ENCODE measurements at regions not wholly inside any gene's neighbourhood (a gene's known extent, or its start where the extent isn't known, plus 50 kb on each side); places are given as distances from the start of the nearest gene placed in this dataset.
"Not testable (repeated sequence)": the region's sequence is repeated elsewhere in the genome, so short reads cannot be mapped to it uniquely, and the experiment has no call there.

DNA sequence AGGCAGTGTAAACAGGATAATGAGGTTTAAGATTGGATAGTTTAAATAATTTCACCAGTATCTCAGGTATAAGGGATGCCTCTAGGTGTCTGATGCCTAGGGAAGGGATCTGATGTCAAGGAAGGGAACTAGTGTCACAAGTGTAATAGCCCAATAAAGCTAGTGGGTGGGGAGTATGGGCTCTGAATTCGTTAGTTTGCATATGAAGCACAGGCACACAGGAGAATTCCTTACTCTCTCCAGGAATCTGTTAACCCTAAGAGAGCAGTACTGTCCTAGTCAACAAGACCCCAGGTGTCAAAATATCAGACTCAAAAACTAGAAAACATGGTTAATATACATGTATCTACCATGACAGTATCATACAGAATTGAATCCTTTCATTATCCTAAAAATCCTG, 352.5 kb upstream of the CYLC2 start:
- Histone ChIP-seq H3K27me3 (no peaks in the 10 kb centered on the region), H3K4me1 (no peaks in the 10 kb centered on the region), H3K27ac (no peak overlapping the region), H3K36me3 (no peaks in the 10 kb centered on the region), H3K9me3 (no peaks in the 10 kb centered on the region), H3K4me3 (no peak overlapping the region)
- DNase-seq (no peak), ATAC-seq (ENCODE audit: low FRiP score in 2 of 2) (no peak)
- 44 to 47% methylated on average over 1 of the region's 1 CpG for WGBS, 2 donors
- TF ChIP-seq POLR2AphosphoS5 (IDR thresholded peaks at IDR 0.05) (no peak), EP300 (IDR thresholded peaks at IDR 0.05) (no peak), POLR2A (IDR thresholded peaks at IDR 0.05) (no peak)
- TF ChIP-seq, protein P1, sequence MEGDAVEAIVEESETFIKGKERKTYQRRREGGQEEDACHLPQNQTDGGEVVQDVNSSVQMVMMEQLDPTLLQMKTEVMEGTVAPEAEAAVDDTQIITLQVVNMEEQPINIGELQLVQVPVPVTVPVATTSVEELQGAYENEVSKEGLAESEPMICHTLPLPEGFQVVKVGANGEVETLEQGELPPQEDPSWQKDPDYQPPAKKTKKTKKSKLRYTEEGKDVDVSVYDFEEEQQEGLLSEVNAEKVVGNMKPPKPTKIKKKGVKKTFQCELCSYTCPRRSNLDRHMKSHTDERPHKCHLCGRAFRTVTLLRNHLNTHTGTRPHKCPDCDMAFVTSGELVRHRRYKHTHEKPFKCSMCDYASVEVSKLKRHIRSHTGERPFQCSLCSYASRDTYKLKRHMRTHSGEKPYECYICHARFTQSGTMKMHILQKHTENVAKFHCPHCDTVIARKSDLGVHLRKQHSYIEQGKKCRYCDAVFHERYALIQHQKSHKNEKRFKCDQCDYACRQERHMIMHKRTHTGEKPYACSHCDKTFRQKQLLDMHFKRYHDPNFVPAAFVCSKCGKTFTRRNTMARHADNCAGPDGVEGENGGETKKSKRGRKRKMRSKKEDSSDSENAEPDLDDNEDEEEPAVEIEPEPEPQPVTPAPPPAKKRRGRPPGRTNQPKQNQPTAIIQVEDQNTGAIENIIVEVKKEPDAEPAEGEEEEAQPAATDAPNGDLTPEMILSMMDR (IDR thresholded peaks at IDR 0.05), result no peak

DNA sequence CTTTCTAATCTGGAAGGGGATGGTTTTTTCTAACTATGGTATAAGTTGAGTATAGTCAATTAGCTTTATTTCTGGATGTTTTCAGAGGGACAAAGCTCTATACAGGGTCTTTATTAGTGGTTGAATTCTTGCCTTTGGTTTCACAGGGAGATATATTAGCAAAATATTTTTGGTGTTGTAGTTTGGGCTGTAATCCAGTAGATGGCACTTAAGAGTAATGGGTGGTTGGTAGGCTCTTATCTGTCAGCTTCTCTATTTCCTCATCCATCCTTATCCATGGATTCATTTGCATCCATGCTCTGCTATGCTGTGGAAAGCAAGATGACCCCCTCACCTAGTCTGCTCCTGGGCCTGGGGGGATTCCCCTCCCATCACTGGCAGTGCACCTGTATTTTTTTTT, 363.6 kb upstream of the CYLC2 start:
- TF ChIP-seq POLR2A (IDR thresholded peaks at IDR 0.05) (no peak), POLR2AphosphoS5 (IDR thresholded peaks at IDR 0.05) (no peak), EP300 (IDR thresholded peaks at IDR 0.05) (no peak)
- TF ChIP-seq, protein P1 (IDR thresholded peaks at IDR 0.05), result no peak
- no peak for ATAC-seq (ENCODE audit: low FRiP score in 2 of 2)

DNA sequence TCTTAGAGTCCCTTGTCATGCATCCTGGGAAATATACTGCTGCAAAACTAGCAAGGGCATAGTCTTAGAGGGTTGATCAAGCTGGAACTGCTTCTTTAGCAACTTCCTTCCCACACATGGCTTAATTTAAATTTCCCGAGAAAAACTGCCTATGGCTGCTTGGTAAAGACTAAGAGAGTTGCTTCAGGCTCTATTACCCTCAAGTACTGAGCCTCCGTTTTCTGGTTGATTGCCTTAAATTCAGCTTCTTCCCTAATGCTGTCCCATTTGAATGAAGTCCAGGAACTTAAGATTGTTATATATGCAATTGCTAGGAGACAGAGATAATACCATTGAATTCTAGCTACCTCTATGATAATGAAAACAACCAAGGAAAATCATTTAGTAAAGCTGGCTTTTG, 385.7 kb upstream of the CYLC2 start:
- no peak for DNase-seq

More for the DNA sequence above, 363.6 kb upstream of the CYLC2 start:
- H3K4me3 ChIP-seq, result no peak overlapping the region
- no peak overlapping the region for H3K27ac ChIP-seq
- H3K9me3 ChIP-seq, result peaks cover 0 to 10% (median 2%) of the 10 kb centered on the region in 4 donors
- no peaks in the 10 kb centered on the region for H3K27me3 ChIP-seq
- DNase-seq, result no peak
- H3K36me3 ChIP-seq, result no peaks in the 10 kb centered on the region
- no peaks in the 10 kb centered on the region for H3K4me1 ChIP-seq

DNA sequence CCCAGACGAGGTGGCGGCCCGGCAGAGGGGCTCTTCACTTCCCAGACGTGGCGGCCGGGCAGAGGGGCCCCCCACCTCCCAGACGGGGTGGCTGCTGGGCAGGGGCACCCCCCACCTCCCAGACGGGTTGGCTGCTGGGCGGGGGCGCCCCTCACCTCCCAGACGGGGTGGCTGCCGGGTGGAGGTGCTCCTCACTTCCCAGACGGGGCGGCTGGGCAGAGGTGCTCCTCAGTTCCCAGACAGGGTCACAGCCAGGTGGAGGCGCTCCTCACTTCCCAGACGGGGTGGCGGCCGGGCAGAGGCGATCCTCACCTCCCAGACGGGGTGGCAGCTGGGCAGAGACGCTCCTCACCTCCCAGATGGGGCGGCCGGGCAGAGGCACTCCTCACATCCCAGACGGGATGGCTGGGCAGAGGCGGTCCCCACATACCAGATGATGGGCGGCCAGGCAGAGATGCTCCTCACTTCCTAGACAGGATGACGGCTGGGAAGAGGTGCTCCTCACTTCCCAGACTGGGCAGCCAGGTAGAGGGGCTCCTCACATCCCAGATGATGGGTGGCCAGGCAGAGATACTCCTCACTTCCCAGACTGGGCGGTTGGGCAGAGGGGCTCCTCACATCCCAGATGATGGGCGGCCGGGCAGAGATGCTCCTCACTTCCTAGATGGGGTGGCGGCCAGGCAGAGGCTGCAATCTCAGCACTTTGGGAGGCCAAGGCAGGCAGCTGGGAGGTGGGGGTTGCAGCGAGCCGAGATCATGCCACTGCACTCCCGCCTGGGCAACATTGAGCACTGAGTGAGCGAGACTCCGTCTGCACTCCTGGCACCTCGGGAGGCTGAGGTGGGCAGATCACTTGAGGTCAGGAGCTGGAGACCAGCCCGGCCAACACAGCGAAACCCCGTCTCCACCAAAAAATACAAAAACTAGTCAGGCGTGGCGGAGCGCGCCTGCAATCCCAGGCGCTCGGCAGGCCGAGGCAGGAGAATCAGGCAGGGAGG, 391.6 kb upstream of the CYLC2 start:
- not testable (repeated sequence) for H3K27me3 ChIP-seq; H3K4me1 ChIP-seq; H3K36me3 ChIP-seq; H3K27ac ChIP-seq; H3K4me3 ChIP-seq; ATAC-seq (ENCODE audit: low FRiP score in 2 of 2)
- H3K9me3 ChIP-seq, result peaks cover 0 to 34% (median 9%) of the 10 kb centered on the region in 4 donors
- 88 to 93% methylated on average over 19 to 33 of the region's 47 CpGs for WGBS, 2 donors
- peak in 1 of 2 donors; percentile 53 for DNase-seq

More for the DNA sequence above, 385.7 kb upstream of the CYLC2 start:
- ATAC-seq (ENCODE audit: low FRiP score in 2 of 2), result no peak
- no peak overlapping the region for H3K27ac ChIP-seq
- no peaks in the 10 kb centered on the region for H3K36me3 ChIP-seq
- no peaks in the 10 kb centered on the region for H3K27me3 ChIP-seq
- WGBS, 2 donors, result 80 to 82% methylated on average over 2 of the region's 2 CpGs
- H3K4me1 ChIP-seq, result no peaks in the 10 kb centered on the region
- TF ChIP-seq EP300 (IDR thresholded peaks at IDR 0.05) (no peak), POLR2AphosphoS5 (IDR thresholded peaks at IDR 0.05) (no peak), POLR2A (IDR thresholded peaks at IDR 0.05) (no peak)
- TF ChIP-seq, protein P1 (IDR thresholded peaks at IDR 0.05), result no peak
- peaks cover 0 to 5% (median 0%) of the 10 kb centered on the region in 4 donors for H3K9me3 ChIP-seq
- H3K4me3 ChIP-seq, result no peak overlapping the region

DNA sequence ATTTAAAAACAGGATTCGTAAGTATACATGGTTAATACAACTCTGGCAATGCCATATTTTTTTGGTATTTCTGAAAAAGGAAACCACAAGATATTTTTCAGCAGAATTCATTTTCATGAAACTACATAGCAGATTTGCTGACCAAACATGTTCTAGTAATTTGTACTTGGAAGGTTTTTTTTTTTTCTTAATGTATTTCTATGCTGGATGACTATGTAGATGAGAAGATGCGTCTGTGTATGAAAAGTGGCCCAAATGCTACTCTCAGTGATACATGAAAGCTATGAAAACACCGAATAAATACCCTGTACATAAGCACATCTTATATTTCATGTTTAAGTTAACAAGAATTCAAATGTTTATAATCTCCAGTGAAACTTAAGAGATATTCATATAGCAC, 400.9 kb upstream of the CYLC2 start:
- ATAC-seq (ENCODE audit: low FRiP score in 2 of 2) (no peak), DNase-seq (no peak)
- Histone ChIP-seq H3K27me3 (no peaks in the 10 kb centered on the region), H3K9me3 (no peaks in the 10 kb centered on the region), H3K4me1 (no peaks in the 10 kb centered on the region), H3K36me3 (no peaks in the 10 kb centered on the region), H3K4me3 (no peak overlapping the region), H3K27ac (no peak overlapping the region)
- WGBS, 2 donors, result 80 to 81% methylated on average over 3 of the region's 3 CpGs
- TF ChIP-seq POLR2A (IDR thresholded peaks at IDR 0.05) (no peak), EP300 (IDR thresholded peaks at IDR 0.05) (no peak), POLR2AphosphoS5 (IDR thresholded peaks at IDR 0.05) (no peak)
- TF ChIP-seq, protein P1 (IDR thresholded peaks at IDR 0.05), result no peak

Data from upper lobe of left lung (tissue), 6 donors.